K562 (cell line): ENCODE measurements at regions not wholly inside any gene's neighbourhood (a gene's known extent, or its start where the extent isn't known, plus 50 kb on each side); places are given as distances from the start of the nearest gene placed in this dataset.

Experiments
- FOXK2 ChIP-seq, 2 experiments: fragments of 450-650 bp; IDR thresholded peaks in 1 of 2; conservative IDR thresholded peaks in 1 of 2; 2 replicates each; pipeline ENCODE4 v1.6.1; 2016; ENCODE audit warnings: low read depth in 2 of 2, mild to moderate bottlenecking in 1 of 2
- HOXB6 ChIP-seq: fragments of 250-450 bp; sonication (Bioruptor Pico); IDR thresholded peaks from 2 replicates; pipeline ENCODE4 v1.5.1; 2022; ENCODE audit warnings: mild to moderate bottlenecking, borderline replicate concordance
- LEF1 ChIP-seq: fragments of 450-650 bp; IDR thresholded peaks from 2 replicates; pipeline ENCODE4 v1.6.1; 2016; ENCODE audit warnings: mild to moderate bottlenecking
- MEIS2 ChIP-seq: fragments of 450-650 bp; IDR thresholded peaks from 2 replicates; pipeline ENCODE4 v1.6.1; 2014; ENCODE audit warnings: mild to moderate bottlenecking; ENCODE audit not compliant: partially characterized antibody
- MYC ChIP-seq, 2 experiments: fragments of 250-450 bp in 1 of 2; sonication (Bioruptor Pico) in 1 of 2; IDR thresholded peaks; 2 replicates each; pipeline versions ENCODE4 v1.5.1 to v1.6.1; 2012 to 2021; ENCODE audit warnings: low read depth in 2 of 2, borderline replicate concordance in 1 of 2, improper control_type of control experiment in 1 of 2, low read length in 1 of 2, mild to moderate bottlenecking in 1 of 2, moderate library complexity in 1 of 2
- NBN ChIP-seq: fragments of 450-650 bp; IDR thresholded peaks from 2 replicates; pipeline ENCODE4 v1.6.1; 2016; ENCODE audit warnings: low read depth, mild to moderate bottlenecking
- POLR2AphosphoS5 ChIP-seq: IDR thresholded peaks from 2 replicates; pipeline ENCODE4 v1.6.1; 2011; ENCODE audit warnings: mild to moderate bottlenecking, low read depth, low read length, moderate library complexity; ENCODE audit not compliant: control insufficient read depth, insufficient read depth
- RCOR1 ChIP-seq, 2 experiments: IDR thresholded peaks; 2 replicates each; pipeline ENCODE4 v1.6.1; 2012; ENCODE audit warnings: low read depth in 2 of 2, low read length in 2 of 2, borderline replicate concordance in 1 of 2, improper control_type of control experiment in 1 of 2
- REST ChIP-seq, 2 experiments: fragments of 450-650 bp; formaldehyde crosslinking in 1 of 2; IDR thresholded peaks; 2 replicates each; pipeline versions ENCODE4 v1.4.0 to v1.6.1; 2014 to 2020; ENCODE audit warnings: mild to moderate bottlenecking in 2 of 2, borderline replicate concordance in 1 of 2, low read depth in 1 of 2
- ZNF449 ChIP-seq: fragments of 250-450 bp; sonication (Bioruptor Pico); IDR thresholded peaks from 2 replicates; pipeline ENCODE4 v1.8.0; 2022; ENCODE audit warnings: moderate library complexity, mild to moderate bottlenecking, inconsistent platforms
- ZNF592 ChIP-seq: fragments of 450-650 bp; IDR thresholded peaks from 2 replicates; pipeline ENCODE4 v1.6.1; 2017; ENCODE audit warnings: antibody characterized with exemption, mild to moderate bottlenecking
- ZNF77 ChIP-seq: fragments of 250-450 bp; sonication (Bioruptor Pico); IDR thresholded peaks from 2 replicates; pipeline ENCODE4 v1.5.0; 2020

GRCh38 chr7:93046641-93047040, 71.1 kb downstream of the SAMD9 start (continued):
- TF ChIP-seq ZNF77 = no peak
- no peak for TF ChIP-seq HOXB6 (CRISPR knock-in tag)
- 0 out of 2 replicates have a peak, but pooled peaks have one; percentile 47 for TF ChIP-seq NBN
- peak; percentile 65 to 70; a peak in 2 of 4 replicates for TF ChIP-seq FOXK2 (conservative IDR thresholded peaks at IDR 0.05 in 1 of 2, IDR thresholded peaks at IDR 0.05 in 1 of 2; ENCODE audit: low read depth in 2 of 2)
- peak; percentile 77 for TF ChIP-seq LEF1
- 0 out of 2 replicates have a peak, but pooled peaks have one; percentile 14 for TF ChIP-seq REST (IDR thresholded peaks at IDR 0.05; ENCODE audit: borderline replicate concordance)
- no peak for TF ChIP-seq REST (CRISPR knock-in tag; IDR thresholded peaks at IDR 0.05; ENCODE audit: low read depth)
- 0 out of 2 replicates have a peak, but pooled peaks have one; percentile 45 for TF ChIP-seq POLR2AphosphoS5
- TF ChIP-seq ZNF592 = peak; percentile 80; the same call in 1 of the 2 replicates
- peak in 1 of 2 experiments; percentile 80; a peak in 1 of 4 replicates for TF ChIP-seq RCOR1 (IDR thresholded peaks at IDR 0.05; ENCODE audit: borderline replicate concordance in 1 of 2, low read depth in 2 of 2, low read length in 2 of 2)
- TF ChIP-seq MYC (IDR thresholded peaks at IDR 0.05; ENCODE audit: low read depth, low read length) = peak; percentile 28; the same call in 1 of the 2 replicates
- no peak for TF ChIP-seq MYC (CRISPR knock-in tag; IDR thresholded peaks at IDR 0.05; ENCODE audit: borderline replicate concordance, low read depth)
- no peak for TF ChIP-seq ZNF449
- peak; percentile 78 for TF ChIP-seq MEIS2
